Left cardiac atrium (tissue), 4 donors: ENCODE measurements at regions not wholly inside any gene's neighbourhood (a gene's known extent, or its start where the extent isn't known, plus 50 kb on each side); places are given as distances from the start of the nearest gene placed in this dataset.
A peak's percentile ranks its signal among the peaks of the same experiment; 100 is the strongest.
"Not testable (repeated sequence)": the region's sequence is repeated elsewhere in the genome, so short reads cannot be mapped to it uniquely, and the experiment has no call there.

Experiments used
- ATAC-seq, 2 donors: fragments of 200-7000 bp; cut with Tn5 transposase; one replicate each; pipeline ENCODE4 v1.9.1; 2020; ENCODE audit warnings: mild to moderate bottlenecking in 2 of 2, moderate library complexity in 2 of 2
- DNase-seq: peaks from one replicate; pipeline ENCODE4 v3.0.0-alpha.2; 2020
- intact Hi-C, 2 donors: fragments of 100-400 bp; cut with DNase I; formaldehyde crosslinking; loops; one replicate each; pipeline versions ENCODE4 v1.14.1 to v1.15.1; 2022 to 2023
- donor health status: DM: no; HTN: yes; CAD: no.
- donor health status: DM: no; HTN: yes; CAD: no; lungs with severe emphysema.
- donor health status: DM: yes; HTN: yes; CAD: no.
- donor health status: Dilated cardiomyopathy.

GRCh38 chr12:114812858-114813761, 129.1 kb upstream of the TBX3 start:
- intact Hi-C loops, result no loop called here
- ATAC-seq, result peak in 1 of 2 donors; percentile 39
- DNase-seq, result no peak

DNA sequence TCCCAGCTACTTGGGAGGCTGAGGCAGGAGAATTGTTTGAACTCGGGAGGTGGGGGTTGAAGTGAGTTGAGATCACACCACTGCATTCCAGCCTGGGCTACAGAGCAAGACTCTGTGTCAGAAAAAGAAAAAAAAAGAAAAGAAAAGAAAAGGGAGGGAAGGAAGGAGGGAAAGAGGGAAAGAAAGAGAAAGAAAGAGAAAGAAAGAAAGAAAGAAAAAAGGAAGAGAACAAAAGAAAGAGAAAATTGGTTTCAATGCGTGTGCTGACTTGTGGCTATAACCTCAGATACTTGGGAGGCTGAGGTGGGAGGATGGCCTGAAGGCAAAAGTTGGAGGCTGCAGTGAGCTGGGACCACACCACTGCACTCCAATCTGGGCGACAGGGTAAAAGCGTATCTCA, 128.4 kb upstream of the TBX3 start:
- DNase-seq, result no peak
- intact Hi-C loops, result no loop called here
- no peak for ATAC-seq

DNA sequence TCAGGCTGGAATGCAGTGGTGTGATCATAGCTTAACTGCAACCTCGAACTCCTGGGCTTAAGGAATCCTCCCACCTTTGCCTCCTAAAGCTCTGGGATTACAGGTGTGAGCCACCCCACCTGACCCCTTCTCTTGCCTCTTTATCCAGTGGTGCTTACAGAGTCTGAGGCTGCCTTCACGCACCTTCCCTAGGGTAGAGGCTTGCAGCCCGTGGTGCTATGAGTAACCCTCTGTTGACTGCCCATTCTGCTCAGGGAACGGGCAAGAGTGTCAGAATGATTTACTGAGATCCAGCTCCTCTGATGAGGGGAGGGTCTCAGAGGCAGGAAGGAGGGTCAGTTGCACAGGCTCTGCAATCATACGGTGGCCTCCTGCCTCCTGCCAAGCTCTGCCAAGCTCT, 125.1 kb upstream of the TBX3 start:
- no peak for ATAC-seq
- no peak for DNase-seq
- intact Hi-C loops, result no loop called here

- ATAC-seq, DNase-seq, intact Hi-C loops: not testable (repeated sequence)
Observed at GRCh38 chr12:114801381-114801780, 117.4 kb upstream of the TBX3 start.

- ATAC-seq, DNase-seq, intact Hi-C loops: not testable (repeated sequence)
Observed at GRCh38 chr12:114800566-114800965, 116.6 kb upstream of the TBX3 start.

DNA sequence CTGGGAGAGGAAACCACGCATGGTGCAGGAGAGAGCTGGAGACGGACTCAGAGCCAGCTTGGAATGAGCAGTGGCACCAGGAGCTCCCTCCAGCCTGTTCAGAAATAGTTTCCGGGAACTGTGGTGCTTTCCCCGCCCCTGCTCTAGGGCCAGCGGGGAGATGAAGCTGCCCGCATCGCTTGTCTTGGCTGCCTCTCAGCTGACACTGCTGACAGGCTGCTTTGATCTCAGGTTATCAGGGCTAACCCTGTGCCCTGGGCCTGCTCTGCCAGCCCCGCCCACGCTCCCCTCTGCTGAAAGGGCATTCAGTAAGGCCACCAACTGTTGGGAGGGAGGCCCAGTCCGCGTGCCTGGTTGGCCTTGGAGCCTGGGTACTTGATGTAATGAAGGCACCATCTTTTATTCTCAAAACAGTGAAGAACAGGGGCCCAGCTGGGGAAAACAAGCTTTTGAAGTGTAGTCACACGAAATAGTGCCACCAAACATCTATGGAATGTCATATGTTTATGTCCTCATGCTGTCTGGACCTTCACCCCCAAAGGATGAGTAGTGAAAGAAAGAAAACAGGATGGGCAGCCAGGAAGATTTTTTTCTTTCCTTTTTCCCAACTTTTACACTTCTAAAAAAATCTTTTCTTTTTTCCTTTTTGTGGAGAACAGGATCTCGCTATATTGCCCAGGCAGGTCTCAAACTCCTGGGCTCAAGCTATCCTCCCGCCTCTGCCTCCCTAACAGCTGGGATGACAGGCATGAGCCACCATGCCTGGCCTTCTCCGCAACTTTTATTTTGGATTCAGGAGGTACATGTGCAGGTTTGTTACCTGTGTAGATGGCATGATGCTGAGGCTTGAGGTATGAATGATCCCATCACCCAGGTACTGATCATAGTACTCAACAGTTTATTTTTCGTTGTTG, 115.9 kb upstream of the TBX3 start:
- DNase-seq (peak; percentile 85), ATAC-seq (peak; percentile 96 to 99)
- intact Hi-C loops, result loop anchor here in 1 of 2 donors (5.0 kb wide), 1 partner anchor 118 kb away; the partner anchor contains the start of gene TBX3

GRCh38 chr12:114794049-114794558, 110.1 kb upstream of the TBX3 start:
- DNase-seq (no peak), ATAC-seq (no peak)
- intact Hi-C loops, result no loop called here

DNA sequence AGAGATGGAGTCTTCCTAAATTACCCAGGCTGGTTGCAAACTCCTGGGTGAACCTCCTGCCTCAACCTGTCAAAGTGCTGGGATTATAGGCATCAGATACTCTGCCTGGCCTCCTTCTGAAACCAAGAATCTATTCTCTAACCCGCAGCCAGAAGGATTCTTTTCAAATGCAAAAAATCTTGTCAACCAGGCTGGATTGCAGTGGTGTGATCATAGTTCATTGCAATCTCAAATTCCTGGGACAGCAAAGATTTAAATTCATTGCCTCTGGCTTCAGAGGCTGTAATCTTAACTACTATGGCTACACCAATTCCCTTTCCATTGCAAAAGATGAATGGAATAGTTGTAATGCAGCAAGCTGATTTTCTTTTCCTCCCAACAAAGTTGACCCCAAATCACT, 106.3 kb upstream of the TBX3 start:
- intact Hi-C loops, result no loop called here
- ATAC-seq (no peak), DNase-seq (no peak)

GRCh38 chr12:114789821-114790220, 105.8 kb upstream of the TBX3 start:
- intact Hi-C loops, result no loop called here
- no peak for DNase-seq
- no peak for ATAC-seq

DNA sequence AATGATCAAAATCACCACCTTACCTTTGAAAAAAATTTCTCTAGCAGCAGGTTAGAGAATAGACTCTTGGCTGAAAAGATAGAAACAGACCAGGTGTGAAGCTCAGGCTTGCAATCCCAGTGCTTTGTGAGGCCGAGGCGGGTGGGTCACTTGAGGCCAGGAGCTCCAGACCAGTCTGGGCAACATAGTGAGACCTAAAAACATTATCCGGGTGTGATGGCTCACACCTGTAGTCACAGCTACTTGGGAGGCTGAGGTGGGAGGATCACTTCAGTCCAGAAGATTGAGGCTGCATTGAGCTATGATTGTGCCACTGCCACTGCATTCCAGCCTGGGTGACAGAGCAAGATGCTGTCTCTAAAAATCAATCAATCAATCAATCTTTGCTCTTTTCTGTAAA, 105.3 kb upstream of the TBX3 start:
- DNase-seq, result no peak
- ATAC-seq, result no peak
- intact Hi-C loops, result no loop called here

- DNase-seq (no peak), ATAC-seq (no peak)
- intact Hi-C loops, result no loop called here
Observed at GRCh38 chr12:114784526-114784925, 100.6 kb upstream of the TBX3 start.

DNA sequence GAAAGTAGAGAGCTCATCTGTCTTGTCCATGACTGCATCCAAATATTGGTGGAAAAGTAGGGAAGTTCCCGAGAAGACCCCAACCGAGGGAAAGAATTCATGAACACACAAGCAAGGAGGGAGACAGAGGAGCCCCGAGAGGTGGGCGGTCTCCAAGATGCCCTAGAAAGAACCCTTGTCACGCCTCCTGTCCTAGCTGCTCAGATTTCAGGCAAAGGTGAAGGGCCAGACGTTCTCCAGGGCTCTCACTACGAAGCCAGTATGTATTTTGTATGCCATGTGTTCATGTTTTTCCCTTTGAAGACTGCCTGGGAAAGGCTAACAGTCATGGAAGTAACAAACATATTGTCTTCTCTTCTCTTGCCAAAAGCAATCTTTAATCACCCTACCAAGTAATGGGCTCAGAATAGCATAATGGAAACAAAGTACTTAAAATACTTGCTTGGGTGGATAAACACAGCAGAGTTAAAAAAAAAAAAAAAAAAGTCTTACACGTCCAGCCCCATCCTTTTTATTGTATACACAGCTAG, 99.2 kb upstream of the TBX3 start:
- intact Hi-C loops, result no loop called here
- ATAC-seq (no peak), DNase-seq (no peak)

GRCh38 chr12:114780746-114781399, 96.9 kb upstream of the TBX3 start:
- intact Hi-C loops, result no loop called here
- DNase-seq, result no peak
- ATAC-seq, result no peak

DNA sequence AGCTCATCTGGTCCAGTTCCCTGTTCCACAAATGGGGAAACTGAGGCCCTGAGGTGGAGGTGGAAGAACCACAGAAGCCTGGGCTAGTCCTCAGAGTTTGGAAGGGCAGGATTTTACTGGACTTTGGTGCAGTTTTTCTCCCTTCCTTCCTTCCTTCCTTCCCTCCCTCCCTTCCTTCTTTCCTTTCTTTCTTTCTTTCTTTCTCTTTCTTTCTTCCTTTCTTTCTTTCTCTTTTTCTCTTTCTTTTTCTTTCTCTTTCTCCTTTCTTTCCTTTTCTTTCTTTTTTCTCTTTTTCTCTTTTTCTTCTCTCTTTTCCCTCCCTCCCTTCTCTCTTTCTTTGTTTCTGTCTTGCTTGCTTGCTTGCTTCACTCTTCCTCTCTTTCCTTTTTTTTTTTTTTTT, 95.7 kb upstream of the TBX3 start:
- DNase-seq, result no peak
- ATAC-seq, result no peak

GRCh38 chr12:114779186-114779585, 95.2 kb upstream of the TBX3 start:
- intact Hi-C loops, result no loop called here
- DNase-seq (no peak), ATAC-seq (no peak)

More for the DNA sequence above, 95.7 kb upstream of the TBX3 start:
- intact Hi-C loops, result no loop called here

- ATAC-seq, result no peak
- intact Hi-C loops, result no loop called here
- DNase-seq, result no peak
Observed at GRCh38 chr12:114776731-114777442, 92.9 kb upstream of the TBX3 start.

DNA sequence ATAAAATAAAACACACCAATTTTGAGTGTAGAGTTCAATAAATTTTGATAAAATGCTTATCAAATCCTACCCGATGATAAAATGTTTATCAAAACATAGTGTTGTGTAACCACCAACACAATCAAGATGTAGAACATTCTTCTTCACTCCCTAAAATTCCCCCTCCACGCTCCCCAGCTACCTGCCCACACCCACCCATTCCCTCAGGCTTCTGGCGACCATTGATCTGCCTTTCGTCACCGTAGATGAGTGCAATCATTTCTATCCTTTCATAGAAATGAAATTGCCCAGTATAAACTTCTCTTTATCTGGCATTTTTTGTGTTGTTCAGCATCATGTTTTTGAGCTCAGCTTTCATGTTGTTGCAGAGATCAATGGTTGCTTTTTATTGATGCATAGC, 90.7 kb upstream of the TBX3 start:
- no peak for DNase-seq
- ATAC-seq, result no peak
- intact Hi-C loops, result no loop called here

GRCh38 chr12:114774197-114774596, 90.2 kb upstream of the TBX3 start:
- DNase-seq (no peak), ATAC-seq (no peak)
- intact Hi-C loops, result no loop called here

DNA sequence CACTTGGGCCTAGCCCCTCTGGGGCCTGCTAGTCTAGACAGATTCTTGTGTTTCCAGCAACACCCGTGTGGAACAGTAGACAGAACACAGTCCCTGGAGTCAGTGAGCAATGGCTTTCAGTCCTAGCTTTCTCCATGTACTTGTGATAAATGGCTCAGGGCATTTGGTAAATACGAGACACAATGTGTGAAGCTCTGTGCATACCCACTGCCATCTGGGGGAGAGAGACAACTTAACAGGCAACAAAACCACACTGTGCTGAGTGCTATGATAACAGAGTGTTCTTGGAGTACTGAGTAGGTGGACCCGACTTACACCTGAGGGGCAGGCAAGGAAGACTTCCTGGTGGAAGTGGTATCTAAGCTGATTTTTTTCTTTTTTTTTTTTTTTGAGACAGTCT, 86.3 kb upstream of the TBX3 start:
- no peak for DNase-seq
- intact Hi-C loops, result no loop called here
- ATAC-seq, result no peak
